SK-N-SH treated with all-trans-retinoic acid at 6 μM for 48 hours (cell line): ENCODE measurements at regions not wholly inside any gene's neighbourhood (a gene's known extent, or its start where the extent isn't known, plus 50 kb on each side); places are given as distances from the start of the nearest gene placed in this dataset.
"Not testable (repeated sequence)": the region's sequence is repeated elsewhere in the genome, so short reads cannot be mapped to it uniquely, and the experiment has no call there.

Experiments used
- ATAC-seq: fragments of 200-7000 bp; cut with Tn5 transposase; 3 replicates; pipeline ENCODE4 v1.9.1; 2020; ENCODE audit warnings: mild to moderate bottlenecking, moderate library complexity

GRCh38 chr21:9572782-9573181 lies 948.6 kb upstream of the TPTE start:
- ATAC-seq: not testable (repeated sequence)

- ATAC-seq: not testable (repeated sequence)
These were observed 947.9 kb upstream of the TPTE start for GRCh38 chr21:9573528-9573927.

- not testable (repeated sequence) for ATAC-seq
These were observed 942.1 kb upstream of the TPTE start for GRCh38 chr21:9579275-9579674.

- not testable (repeated sequence) for ATAC-seq
These were observed 933.4 kb upstream of the TPTE start for GRCh38 chr21:9587941-9588340.

- not testable (repeated sequence) for ATAC-seq
These were observed 928.8 kb upstream of the TPTE start for GRCh38 chr21:9592591-9592990.

GRCh38 chr21:9593646-9594045 lies 927.7 kb upstream of the TPTE start:
- ATAC-seq: not testable (repeated sequence)

GRCh38 chr21:9614011-9614410 lies 907.4 kb upstream of the TPTE start:
- ATAC-seq: not testable (repeated sequence)

GRCh38 chr21:9621121-9621793 lies 900.1 kb upstream of the TPTE start:
- ATAC-seq: not testable (repeated sequence)

GRCh38 chr21:9628051-9628450 lies 893.3 kb upstream of the TPTE start:
- not testable (repeated sequence) for ATAC-seq

- ATAC-seq: not testable (repeated sequence)
These were observed 874.0 kb upstream of the TPTE start for GRCh38 chr21:9647409-9647808.

GRCh38 chr21:9648331-9648730 lies 873.1 kb upstream of the TPTE start:
- not testable (repeated sequence) for ATAC-seq

- ATAC-seq: not testable (repeated sequence)
These were observed 872.2 kb upstream of the TPTE start for GRCh38 chr21:9648947-9649720.

- not testable (repeated sequence) for ATAC-seq
These were observed 868.6 kb upstream of the TPTE start for GRCh38 chr21:9652819-9653218.

- ATAC-seq: not testable (repeated sequence)
These were observed 866.2 kb upstream of the TPTE start for GRCh38 chr21:9655221-9655620.

GRCh38 chr21:9656455-9656854 lies 864.9 kb upstream of the TPTE start:
- not testable (repeated sequence) for ATAC-seq

- ATAC-seq: not testable (repeated sequence)
These were observed 863.6 kb upstream of the TPTE start for GRCh38 chr21:9657779-9658178.

- ATAC-seq: not testable (repeated sequence)
These were observed 861.5 kb upstream of the TPTE start for GRCh38 chr21:9659877-9660276.

- not testable (repeated sequence) for ATAC-seq
These were observed 857.3 kb upstream of the TPTE start for GRCh38 chr21:9663914-9664729.

- not testable (repeated sequence) for ATAC-seq
These were observed 845.6 kb upstream of the TPTE start for GRCh38 chr21:9675811-9676210.

- ATAC-seq: not testable (repeated sequence)
These were observed 842.4 kb upstream of the TPTE start for GRCh38 chr21:9679029-9679428.

GRCh38 chr21:9688945-9689344 lies 832.4 kb upstream of the TPTE start:
- not testable (repeated sequence) for ATAC-seq

- not testable (repeated sequence) for ATAC-seq
These were observed 830.4 kb upstream of the TPTE start for GRCh38 chr21:9690981-9691380.

- not testable (repeated sequence) for ATAC-seq
These were observed 825.6 kb upstream of the TPTE start for GRCh38 chr21:9695759-9696158.
